ENCODE measurements at regions not wholly inside any gene's neighbourhood (a gene's known extent, or its start where the extent isn't known, plus 50 kb on each side); places are given as distances from the start of the nearest gene placed in this dataset.
"Not testable (repeated sequence)": the region's sequence is repeated elsewhere in the genome, so short reads cannot be mapped to it uniquely, and the experiment has no call there.

GRCh38 chr4:60723796-60724195 is 476.3 kb upstream of the ADGRL3 start:
- H3K9ac ChIP-seq = no peak overlapping the region
- H3K4me1 ChIP-seq (ENCODE audit: insufficient read depth) = no peaks in the 10 kb centered on the region
- no peak overlapping the region for H3K4me2 ChIP-seq (ENCODE audit: unreplicated experiment)
- no peaks in the 10 kb centered on the region for H3K9me2 ChIP-seq (ENCODE audit: insufficient read depth)
- H3K79me2 ChIP-seq (ENCODE audit: insufficient read depth) = no peaks in the 10 kb centered on the region
- 33 to 39% methylated on average over 3 of the region's 3 CpGs for WGBS, 2 experiments (ENCODE audit: low coverage in 1 of 2, low lambda C conversion rate in 2 of 2, missing lambda C conversion rate in 2 of 2)
- DNase-seq = no peak
- H3K36me3 ChIP-seq (ENCODE audit: low read depth) = no peaks in the 10 kb centered on the region
- no peak overlapping the region for H2AFZ ChIP-seq
- H3K4me3 ChIP-seq = no peak overlapping the region
- in situ Hi-C loops (cut with MboI) = no loop called here
- H3K27me3 ChIP-seq (replicated peaks; ENCODE audit: insufficient read depth) = no peaks in the 10 kb centered on the region
- H4K20me1 ChIP-seq (ENCODE audit: insufficient read depth) = no peaks in the 10 kb centered on the region
- H3K27ac ChIP-seq = no peak overlapping the region
- TF ChIP-seq EZH2phosphoT487 (IDR thresholded peaks at IDR 0.05; ENCODE audit: insufficient read depth, low read depth) (no peak), EZH2 (IDR thresholded peaks at IDR 0.05; ENCODE audit: insufficient read depth, poor library complexity, severe bottlenecking) (no peak)
- H3F3A ChIP-seq (ENCODE audit: insufficient read depth) = no peaks in the 10 kb centered on the region
- H3K9me3 ChIP-seq (ENCODE audit: low read depth) = no peaks in the 10 kb centered on the region

GRCh38 chr4:60724623-60725022 is 475.5 kb upstream of the ADGRL3 start:
- Histone ChIP-seq H3K9me2 (ENCODE audit: insufficient read depth) (no peaks in the 10 kb centered on the region), H3K36me3 (ENCODE audit: low read depth) (no peaks in the 10 kb centered on the region), H3K9me3 (ENCODE audit: low read depth) (no peaks in the 10 kb centered on the region), H4K20me1 (ENCODE audit: insufficient read depth) (no peaks in the 10 kb centered on the region), H3F3A (ENCODE audit: insufficient read depth) (no peaks in the 10 kb centered on the region), H2AFZ (no peak overlapping the region), H3K27me3 (replicated peaks; ENCODE audit: insufficient read depth) (no peaks in the 10 kb centered on the region), H3K27ac (no peak overlapping the region), H3K9ac (no peak overlapping the region), H3K4me3 (no peak overlapping the region), H3K4me1 (ENCODE audit: insufficient read depth) (no peaks in the 10 kb centered on the region), H3K4me2 (ENCODE audit: unreplicated experiment) (no peak overlapping the region), H3K79me2 (ENCODE audit: insufficient read depth) (no peaks in the 10 kb centered on the region)
- in situ Hi-C loops (cut with MboI) = no loop called here
- peak; percentile 27 for DNase-seq
- WGBS, 2 experiments (ENCODE audit: low coverage in 1 of 2, low lambda C conversion rate in 2 of 2, missing lambda C conversion rate in 2 of 2) = 43 to 49% methylated on average over 3 of the region's 3 CpGs
- no peak for TF ChIP-seq EZH2 (IDR thresholded peaks at IDR 0.05; ENCODE audit: insufficient read depth, poor library complexity, severe bottlenecking)
- TF ChIP-seq EZH2phosphoT487 (IDR thresholded peaks at IDR 0.05; ENCODE audit: insufficient read depth, low read depth) = no peak

- Histone ChIP-seq H3K79me2 (ENCODE audit: insufficient read depth) (no peaks in the 10 kb centered on the region), H3K9me2 (ENCODE audit: insufficient read depth) (no peaks in the 10 kb centered on the region), H2AFZ (no peak overlapping the region), H3K9ac (no peak overlapping the region), H3K4me3 (no peak overlapping the region), H3F3A (ENCODE audit: insufficient read depth) (no peaks in the 10 kb centered on the region), H3K27me3 (replicated peaks; ENCODE audit: insufficient read depth) (no peaks in the 10 kb centered on the region), H3K4me2 (ENCODE audit: unreplicated experiment) (no peak overlapping the region), H3K4me1 (ENCODE audit: insufficient read depth) (no peaks in the 10 kb centered on the region), H4K20me1 (ENCODE audit: insufficient read depth) (no peaks in the 10 kb centered on the region), H3K36me3 (ENCODE audit: low read depth) (no peaks in the 10 kb centered on the region), H3K27ac (no peak overlapping the region), H3K9me3 (ENCODE audit: low read depth) (no peaks in the 10 kb centered on the region)
- no peak for DNase-seq
- in situ Hi-C loops (cut with MboI) = no loop called here
- TF ChIP-seq EZH2 (IDR thresholded peaks at IDR 0.05; ENCODE audit: insufficient read depth, poor library complexity, severe bottlenecking) (no peak), EZH2phosphoT487 (IDR thresholded peaks at IDR 0.05; ENCODE audit: insufficient read depth, low read depth) (no peak)
Observed at GRCh38 chr4:60726779-60727178, 473.3 kb upstream of the ADGRL3 start.

GRCh38 chr4:60729194-60729593 is 470.9 kb upstream of the ADGRL3 start:
- no peaks in the 10 kb centered on the region for H3K27me3 ChIP-seq (replicated peaks; ENCODE audit: insufficient read depth)
- in situ Hi-C loops (cut with MboI) = no loop called here
- no peaks in the 10 kb centered on the region for H3K36me3 ChIP-seq (ENCODE audit: low read depth)
- no peak for DNase-seq
- no peak overlapping the region for H3K4me3 ChIP-seq
- H3K9me2 ChIP-seq (ENCODE audit: insufficient read depth) = no peaks in the 10 kb centered on the region
- no peaks in the 10 kb centered on the region for H4K20me1 ChIP-seq (ENCODE audit: insufficient read depth)
- no peak overlapping the region for H2AFZ ChIP-seq
- no peaks in the 10 kb centered on the region for H3K4me1 ChIP-seq (ENCODE audit: insufficient read depth)
- no peak overlapping the region for H3K27ac ChIP-seq
- no peak overlapping the region for H3K9ac ChIP-seq
- no peak overlapping the region for H3K4me2 ChIP-seq (ENCODE audit: unreplicated experiment)
- no peak for TF ChIP-seq EZH2 (IDR thresholded peaks at IDR 0.05; ENCODE audit: insufficient read depth, poor library complexity, severe bottlenecking)
- TF ChIP-seq EZH2phosphoT487 (IDR thresholded peaks at IDR 0.05; ENCODE audit: insufficient read depth, low read depth) = no peak
- no peaks in the 10 kb centered on the region for H3K9me3 ChIP-seq (ENCODE audit: low read depth)
- H3F3A ChIP-seq (ENCODE audit: insufficient read depth) = no peaks in the 10 kb centered on the region
- H3K79me2 ChIP-seq (ENCODE audit: insufficient read depth) = no peaks in the 10 kb centered on the region

- H3K4me3 ChIP-seq; H3K27ac ChIP-seq; H3K4me1 ChIP-seq (ENCODE audit: insufficient read depth); H3F3A ChIP-seq (ENCODE audit: insufficient read depth); DNase-seq; H3K79me2 ChIP-seq (ENCODE audit: insufficient read depth); H3K36me3 ChIP-seq (ENCODE audit: low read depth); in situ Hi-C loops (cut with MboI); H3K27me3 ChIP-seq (replicated peaks; ENCODE audit: insufficient read depth); H3K9me2 ChIP-seq (ENCODE audit: insufficient read depth); H4K20me1 ChIP-seq (ENCODE audit: insufficient read depth); H3K4me2 ChIP-seq (ENCODE audit: unreplicated experiment); H3K9me3 ChIP-seq (ENCODE audit: low read depth); H3K9ac ChIP-seq; H2AFZ ChIP-seq: not testable (repeated sequence)
- WGBS, 2 experiments (ENCODE audit: low coverage in 1 of 2, low lambda C conversion rate in 2 of 2, missing lambda C conversion rate in 2 of 2) = 42 to 50% methylated on average over 3 of the region's 3 CpGs
Observed at GRCh38 chr4:60729764-60730163, 470.4 kb upstream of the ADGRL3 start.

All from GM23248 (cell line).